IMR-90 (cell line): ENCODE measurements at regions not wholly inside any gene's neighbourhood (a gene's known extent, or its start where the extent isn't known, plus 50 kb on each side); places are given as distances from the start of the nearest gene placed in this dataset.

Experiments used
- ATAC-seq: fragments of 200-7000 bp; cut with Tn5 transposase; 2 replicates; pipeline ENCODE4 v1.9.1; 2020; ENCODE audit warnings: low read depth, mild to moderate bottlenecking, moderate library complexity
- BruUV-seq: library from RNA; stranded (reverse); fragments of 400-500 nt; replicated peaks from 2 replicates; lab custom pipeline; 2021; lab: Mats Ljungman, UMichigan
- CTCF ChIA-PET: fragments of 300-600 bp; formaldehyde crosslinking; extraction: SDS; loops from one replicate; lab custom pipeline; 2021; ENCODE audit warnings: antibody characterized with exemption; lab: Yijun Ruan, JAX
- POLR2A ChIA-PET: fragments of 300-600 bp; sonication (Branson Sonifier 250); formaldehyde crosslinking; loops from one replicate; lab custom pipeline; 2022; ENCODE audit warnings: antibody characterized with exemption; ENCODE audit not compliant: unreplicated experiment; lab: Charles Lee
- DNase-seq: peaks from one replicate; pipeline ENCODE4 v3.0.0; 2013
- H2AFZ ChIP-seq: replicated peaks from 2 replicates; pipeline ENCODE3; 2013; ENCODE audit warnings: low read length, mild to moderate bottlenecking; ENCODE audit not compliant: poor library complexity
- H2AK5ac ChIP-seq: 2 replicates; pipeline ENCODE4 v1.6.1; 2013; ENCODE audit warnings: low read depth, low read length, inconsistent platforms
- H2AK9ac ChIP-seq: replicated peaks from 2 replicates; pipeline ENCODE3; 2013; ENCODE audit warnings: mild to moderate bottlenecking, low read depth, low read length, moderate library complexity; ENCODE audit not compliant: poor library complexity
- H2BK120ac ChIP-seq: 2 replicates; pipeline ENCODE4 v1.6.1; 2013; ENCODE audit warnings: low read depth, low read length, inconsistent platforms
- H2BK15ac ChIP-seq: 3 replicates; pipeline ENCODE4 v1.6.1; 2013; ENCODE audit warnings: low read depth, low read length, inconsistent platforms
- H2BK20ac ChIP-seq: 2 replicates; pipeline ENCODE4 v1.6.1; 2013; ENCODE audit warnings: low read depth, mild to moderate bottlenecking, inconsistent platforms, low read length, moderate library complexity
- H2BK5ac ChIP-seq: 2 replicates; pipeline ENCODE4 v1.6.1; 2013; ENCODE audit warnings: mild to moderate bottlenecking, low read depth, low read length, inconsistent platforms; ENCODE audit not compliant: poor library complexity, severe bottlenecking
- H3K14ac ChIP-seq: replicated peaks from 2 replicates; pipeline ENCODE4 v1.6.1; 2013; ENCODE audit warnings: low read depth, low read length, inconsistent platforms
- H3K18ac ChIP-seq: 2 replicates; pipeline ENCODE4 v1.6.1; 2013; ENCODE audit warnings: low read depth, low read length, control low read depth
- H3K23ac ChIP-seq: 2 replicates; pipeline ENCODE4 v1.6.1; 2013; ENCODE audit warnings: low read depth, low read length, inconsistent platforms
- H3K27ac ChIP-seq: 2 replicates; pipeline ENCODE4 v1.5.1; 2013; ENCODE audit warnings: mild to moderate bottlenecking, control low read depth, low read length; ENCODE audit not compliant: insufficient read depth
- H3K27me3 ChIP-seq: 2 replicates; pipeline ENCODE4 v1.6.1; 2013; ENCODE audit warnings: low read length; ENCODE audit not compliant: control insufficient read depth, insufficient read depth
- H3K36me3 ChIP-seq: 2 replicates; pipeline ENCODE4 v1.6.1; 2013; ENCODE audit warnings: low read length, mixed read lengths; ENCODE audit not compliant: control insufficient read depth, insufficient read depth
- H3K4ac ChIP-seq: 2 replicates; pipeline ENCODE4 v1.6.1; 2013; ENCODE audit warnings: low read depth, low read length, inconsistent platforms
- H3K4me1 ChIP-seq: 2 replicates; pipeline ENCODE4 v1.6.1; 2013; ENCODE audit warnings: low read length, mixed read lengths; ENCODE audit not compliant: control insufficient read depth, insufficient read depth
- H3K4me2 ChIP-seq: 2 replicates; pipeline ENCODE4 v1.6.1; 2013; ENCODE audit warnings: low read depth, mild to moderate bottlenecking, control low read depth, low read length, moderate library complexity
- H3K4me3 ChIP-seq: 2 replicates; pipeline ENCODE4 v1.5.1; 2013; ENCODE audit warnings: low read depth, mild to moderate bottlenecking, control low read depth, low read length, moderate library complexity; ENCODE audit not compliant: insufficient read depth
- H3K56ac ChIP-seq: 2 replicates; pipeline ENCODE4 v1.6.1; 2013; ENCODE audit warnings: low read length, inconsistent platforms; ENCODE audit not compliant: insufficient read depth; ENCODE audit errors: extremely low read depth
- H3K79me1 ChIP-seq, 2 experiments: 2 replicates each; pipeline ENCODE4 v1.6.1; 2013; ENCODE audit warnings: low read length in 2 of 2, inconsistent platforms in 1 of 2, low read depth in 1 of 2
- H3K9ac ChIP-seq: 2 replicates; pipeline ENCODE4 v1.6.1; 2013; ENCODE audit warnings: low read depth, low read length, control low read depth
- H3K9me1 ChIP-seq: 2 replicates; pipeline ENCODE4 v1.6.1; 2013; ENCODE audit warnings: low read length, inconsistent platforms; ENCODE audit not compliant: insufficient read depth
- H3K9me3 ChIP-seq: 2 replicates; pipeline ENCODE4 v1.6.1; 2013; ENCODE audit warnings: low read length; ENCODE audit not compliant: control insufficient read depth, insufficient read depth
- H4K20me1 ChIP-seq: 2 replicates; pipeline ENCODE4 v1.6.1; 2013; ENCODE audit warnings: low read length, inconsistent platforms; ENCODE audit not compliant: insufficient read depth
- H4K5ac ChIP-seq: 2 replicates; pipeline ENCODE4 v1.6.1; 2013; ENCODE audit warnings: mild to moderate bottlenecking, low read depth, low read length, control low read depth
- H4K8ac ChIP-seq, 2 experiments: 2 replicates each; pipeline ENCODE4 v1.6.1; 2013; ENCODE audit warnings: low read depth in 2 of 2, low read length in 2 of 2, control low read depth in 1 of 2, inconsistent platforms in 1 of 2
- H4K91ac ChIP-seq: 2 replicates; pipeline ENCODE4 v1.6.1; 2013; ENCODE audit warnings: low read depth, low read length, inconsistent platforms; ENCODE audit not compliant: insufficient read depth
- BHLHE40 ChIP-seq: fragments of 150-350 bp; IDR thresholded peaks from 2 replicates; pipeline ENCODE4 v1.6.1; 2016; ENCODE audit warnings: mild to moderate bottlenecking, low read depth, low read length
- CEBPB ChIP-seq: IDR thresholded peaks from 2 replicates; pipeline ENCODE4 v1.6.1; 2012; ENCODE audit warnings: low read depth, low read length, improper control_type of control experiment
- CTCF ChIP-seq: conservative IDR thresholded peaks from 2 replicates; pipeline ENCODE4 v1.5.1; 2012; ENCODE audit warnings: mild to moderate bottlenecking, low read depth, low read length, improper control_type of control experiment
- ELK1 ChIP-seq: fragments of 150-350 bp; IDR thresholded peaks from 2 replicates; pipeline ENCODE4 v1.6.1; 2016; ENCODE audit warnings: low read depth, mild to moderate bottlenecking, low read length, moderate library complexity, borderline replicate concordance
- FOS ChIP-seq: fragments of 150-350 bp; IDR thresholded peaks from 2 replicates; pipeline ENCODE4 v1.6.1; 2016; ENCODE audit warnings: low read depth, low read length
- MAFK ChIP-seq: IDR thresholded peaks from 2 replicates; pipeline ENCODE4 v1.6.1; 2012; ENCODE audit warnings: low read depth, low read length, improper control_type of control experiment
- MAZ ChIP-seq: IDR thresholded peaks from 2 replicates; pipeline ENCODE4 v1.6.1; 2012; ENCODE audit warnings: low read depth, mild to moderate bottlenecking, low read length, improper control_type of control experiment, moderate library complexity, borderline replicate concordance
- MXI1 ChIP-seq: IDR thresholded peaks from 2 replicates; pipeline ENCODE4 v1.6.1; 2012; ENCODE audit warnings: low read depth, mild to moderate bottlenecking, low read length, moderate library complexity, borderline replicate concordance
- NFE2L2 ChIP-seq: fragments of 150-350 bp; IDR thresholded peaks from 2 replicates; pipeline ENCODE4 v1.6.1; 2016; ENCODE audit warnings: low read depth, mild to moderate bottlenecking, low read length
- POLR2A ChIP-seq: IDR thresholded peaks from 2 replicates; pipeline ENCODE4 v1.6.1; 2012; ENCODE audit warnings: mild to moderate bottlenecking, low read depth, low read length
- RAD21 ChIP-seq: IDR thresholded peaks from 2 replicates; pipeline ENCODE4 v1.6.1; 2012; ENCODE audit warnings: low read length, improper control_type of control experiment
- RCOR1 ChIP-seq: IDR thresholded peaks from 2 replicates; pipeline ENCODE4 v1.6.1; 2012; ENCODE audit warnings: mild to moderate bottlenecking, low read length, improper control_type of control experiment; ENCODE audit not compliant: insufficient replicate concordance
- RFX5 ChIP-seq: IDR thresholded peaks from 2 replicates; pipeline ENCODE4 v1.8.0; 2012; ENCODE audit warnings: low read depth, mild to moderate bottlenecking, low read length, moderate library complexity
- SMC3 ChIP-seq: fragments of 150-350 bp; IDR thresholded peaks from 2 replicates; pipeline ENCODE4 v1.6.1; 2016; ENCODE audit warnings: low read depth, mild to moderate bottlenecking, antibody characterized with exemption, low read length, moderate library complexity
- USF2 ChIP-seq: fragments of 150-350 bp; IDR thresholded peaks from 2 replicates; pipeline ENCODE4 v1.6.1; 2017; ENCODE audit warnings: mild to moderate bottlenecking, antibody characterized with exemption, low read length, low read depth
- dilution Hi-C: fragments of 300-500 bp; cut with HindIII; formaldehyde crosslinking; loops from one replicate; pipeline ENCODE4 v1.14.3; 2018; ENCODE audit warnings: low sequenced_read_pairs; ENCODE audit not compliant: unreplicated experiment
- in situ Hi-C: fragments of 300-500 bp; cut with MboI; formaldehyde crosslinking; loops from 3 replicates; pipeline ENCODE4 v1.14.3; 2019; ENCODE audit warnings: low sequenced_read_pairs, inconsistent platforms, mixed read lengths
- intact Hi-C: fragments of 100-400 bp; cut with micrococcal nuclease; formaldehyde crosslinking; loops from 2 replicates; pipeline ENCODE4 v1.10.0; 2022

- Histone ChIP-seq H3K27ac (no peak overlapping the region), H3K4me3 (no peak overlapping the region), H3K56ac (no peak overlapping the region), H3K18ac (no peak overlapping the region), H4K8ac (no peak overlapping the region), H4K91ac (no peak overlapping the region), H3K4me1 (no peaks in the 10 kb centered on the region), H2BK20ac (no peak overlapping the region), H4K20me1 (no peaks in the 10 kb centered on the region), H3K9me3 (peaks cover 19% of the 10 kb centered on the region), H3K36me3 (no peaks in the 10 kb centered on the region), H3K9ac (no peak overlapping the region), H2AK9ac (no peak overlapping the region), H3K14ac (no peak overlapping the region), H3K4me2 (no peak overlapping the region), H2BK15ac (no peak overlapping the region), H3K27me3 (no peaks in the 10 kb centered on the region), H2BK120ac (no peak overlapping the region), H2AK5ac (no peak overlapping the region), H4K5ac (no peak overlapping the region), H3K79me1 (no peaks in the 10 kb centered on the region), H2AFZ (no peak overlapping the region), H3K23ac (no peak overlapping the region), H3K9me1 (no peaks in the 10 kb centered on the region), H2BK5ac (no peak overlapping the region), H3K4ac (no peak overlapping the region)
- ATAC-seq (no peak), DNase-seq (no peak)
- no TSS peak for BruUV-seq
- in situ Hi-C loops: no loop called here
- intact Hi-C loops: no loop called here
- CTCF ChIA-PET: no interaction called here
- POLR2A ChIA-PET: no interaction called here
- dilution Hi-C loops: no loop called here
- TF ChIP-seq NFE2L2 (no peak), MAZ (no peak), MAFK (no peak), ELK1 (no peak), MXI1 (no peak), CTCF (no peak), FOS (no peak), RAD21 (no peak), USF2 (no peak), BHLHE40 (no peak), POLR2A (no peak), CEBPB (no peak), SMC3 (no peak), RCOR1 (no peak), RFX5 (no peak)
Measured at GRCh38 chr7:37555528-37555927, 106.9 kb upstream of the ELMO1 start.
